Type B pancreatic cell (in vitro differentiated cells): ENCODE measurements at regions not wholly inside any gene's neighbourhood (a gene's known extent, or its start where the extent isn't known, plus 50 kb on each side); places are given as distances from the start of the nearest gene placed in this dataset.

ENCODE experiments used
- DNase-seq: peaks from one replicate; pipeline ENCODE4 v3.0.0; 2021; ENCODE audit warnings: mixed read lengths; ENCODE audit not compliant: unreplicated experiment; ENCODE audit errors: extremely low spot score
- H3K27ac Mint-ChIP-seq: 2 replicates; pipeline ENCODE4 v1.8.0; 2021; ENCODE audit warnings: mild to moderate bottlenecking, mixed read lengths
- H3K27me3 Mint-ChIP-seq: 2 replicates; pipeline ENCODE4 v1.8.0; 2021; ENCODE audit warnings: mixed read lengths
- H3K36me3 Mint-ChIP-seq: 2 replicates; pipeline ENCODE4 v1.8.0; 2021; ENCODE audit warnings: mixed read lengths
- H3K4me1 Mint-ChIP-seq: one replicate; pipeline ENCODE4 v1.8.0; 2021; ENCODE audit warnings: mixed read lengths; ENCODE audit not compliant: unreplicated experiment
- H3K4me3 Mint-ChIP-seq: 2 replicates; pipeline ENCODE4 v1.8.0; 2021; ENCODE audit warnings: mild to moderate bottlenecking, mixed read lengths
- H3K9me3 Mint-ChIP-seq: 2 replicates; pipeline ENCODE4 v1.8.0; 2021; ENCODE audit warnings: mixed read lengths
- TF ChIP-seq, protein P1 (sequence below): fragments of 200-600 bp; sonication (generic); conservative IDR thresholded peaks from 2 replicates; pipeline ENCODE4 v1.5.0; 2021; ENCODE audit warnings: antibody characterized with exemption, mild to moderate bottlenecking

DNA sequence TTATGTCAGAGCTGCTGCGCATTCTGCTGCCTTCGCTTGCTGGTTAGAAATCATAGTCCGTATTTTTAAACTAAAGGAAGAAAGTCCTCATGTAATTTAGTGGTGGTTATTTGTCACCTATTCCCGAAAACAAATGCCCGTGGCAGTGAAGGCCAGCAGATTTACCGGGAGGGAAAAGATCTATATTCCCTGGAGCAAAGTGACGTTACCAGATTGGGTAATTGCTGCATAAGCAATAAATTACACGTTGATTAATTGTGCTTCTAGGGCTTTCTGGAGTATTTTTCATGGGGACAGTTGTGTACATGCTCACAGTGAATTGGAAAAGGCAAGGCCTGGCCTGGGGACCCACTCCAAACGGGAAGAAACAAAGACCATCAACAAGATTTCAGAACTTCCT is 298.7 kb downstream of the NPHP4 start:
- H3K27me3 Mint-ChIP-seq: peaks cover 31% of the 10 kb centered on the region
- no peaks in the 10 kb centered on the region for H3K9me3 Mint-ChIP-seq
- TF ChIP-seq, protein P1, sequence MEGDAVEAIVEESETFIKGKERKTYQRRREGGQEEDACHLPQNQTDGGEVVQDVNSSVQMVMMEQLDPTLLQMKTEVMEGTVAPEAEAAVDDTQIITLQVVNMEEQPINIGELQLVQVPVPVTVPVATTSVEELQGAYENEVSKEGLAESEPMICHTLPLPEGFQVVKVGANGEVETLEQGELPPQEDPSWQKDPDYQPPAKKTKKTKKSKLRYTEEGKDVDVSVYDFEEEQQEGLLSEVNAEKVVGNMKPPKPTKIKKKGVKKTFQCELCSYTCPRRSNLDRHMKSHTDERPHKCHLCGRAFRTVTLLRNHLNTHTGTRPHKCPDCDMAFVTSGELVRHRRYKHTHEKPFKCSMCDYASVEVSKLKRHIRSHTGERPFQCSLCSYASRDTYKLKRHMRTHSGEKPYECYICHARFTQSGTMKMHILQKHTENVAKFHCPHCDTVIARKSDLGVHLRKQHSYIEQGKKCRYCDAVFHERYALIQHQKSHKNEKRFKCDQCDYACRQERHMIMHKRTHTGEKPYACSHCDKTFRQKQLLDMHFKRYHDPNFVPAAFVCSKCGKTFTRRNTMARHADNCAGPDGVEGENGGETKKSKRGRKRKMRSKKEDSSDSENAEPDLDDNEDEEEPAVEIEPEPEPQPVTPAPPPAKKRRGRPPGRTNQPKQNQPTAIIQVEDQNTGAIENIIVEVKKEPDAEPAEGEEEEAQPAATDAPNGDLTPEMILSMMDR: no peak
- no peak overlapping the region for H3K4me3 Mint-ChIP-seq
- H3K4me1 Mint-ChIP-seq: peaks cover 11% of the 10 kb centered on the region
- H3K36me3 Mint-ChIP-seq: no peaks in the 10 kb centered on the region
- H3K27ac Mint-ChIP-seq: no peak overlapping the region
- DNase-seq: no peak

DNA sequence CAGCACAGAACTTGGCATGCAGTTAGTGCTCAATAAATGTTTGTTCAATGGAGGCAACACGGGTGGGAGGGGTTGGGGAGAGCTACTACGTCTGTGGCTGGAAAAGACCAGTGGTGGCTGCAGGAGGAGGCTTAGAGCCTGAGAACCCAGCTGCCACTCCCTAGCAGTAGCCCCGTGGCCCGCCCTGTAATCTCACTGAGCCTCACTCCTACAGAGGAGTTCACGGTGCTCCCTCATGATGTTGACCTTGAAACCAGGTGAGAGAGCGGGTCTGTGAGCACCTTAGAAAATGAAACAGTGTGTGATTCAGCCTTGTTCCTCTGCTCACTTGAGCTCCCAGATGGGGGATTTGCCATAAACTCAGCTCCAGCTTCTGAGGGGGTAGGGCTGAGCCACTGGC is 299.6 kb downstream of the NPHP4 start:
- H3K36me3 Mint-ChIP-seq: no peaks in the 10 kb centered on the region

DNA sequence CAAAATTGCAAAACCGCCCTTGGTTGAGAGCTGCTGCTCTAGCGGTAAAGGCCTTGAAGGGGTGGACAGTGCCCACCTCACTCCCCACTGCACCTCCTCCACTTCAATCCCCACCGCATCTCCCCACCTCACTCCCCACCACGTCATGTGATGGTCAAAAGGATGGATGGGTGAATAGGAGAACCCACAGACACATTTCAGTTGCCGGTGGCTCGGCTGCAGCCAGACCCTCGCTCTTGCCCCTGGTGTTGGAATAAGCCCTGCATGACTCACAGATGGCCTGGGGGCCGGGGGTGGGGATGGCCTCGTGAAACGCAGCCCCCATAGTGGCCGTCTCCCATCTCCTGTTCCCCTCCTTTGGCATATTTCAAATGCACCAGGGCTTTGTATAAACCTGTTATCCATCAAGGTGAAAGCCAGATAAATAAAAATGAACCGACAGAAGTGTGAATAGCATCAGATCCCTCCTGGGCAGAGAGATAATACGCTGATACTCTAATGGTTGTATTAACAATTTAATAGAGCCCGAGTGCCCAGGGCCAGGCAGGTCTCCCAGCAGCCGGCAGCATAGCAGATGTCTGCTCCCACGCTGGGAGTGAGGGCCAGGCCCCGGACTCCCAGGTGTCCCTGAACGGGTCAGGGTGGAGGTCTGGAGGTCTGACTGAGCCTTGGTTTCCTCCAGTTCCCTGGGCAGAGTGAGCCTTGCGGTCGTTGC is 300.3 kb downstream of the NPHP4 start:
- Mint-ChIP-seq H3K9me3 (no peaks in the 10 kb centered on the region), H3K4me1 (peaks cover 14% of the 10 kb centered on the region), H3K4me3 (no peak overlapping the region), H3K36me3 (no peaks in the 10 kb centered on the region), H3K27ac (no peak overlapping the region), H3K27me3 (peaks cover 31% of the 10 kb centered on the region)
- TF ChIP-seq, protein P1: no peak
- no peak for DNase-seq

More for the DNA sequence above, 299.6 kb downstream of the NPHP4 start:
- TF ChIP-seq, protein P1: no peak
- no peak for DNase-seq
- Mint-ChIP-seq H3K4me3 (no peak overlapping the region), H3K4me1 (peaks cover 11% of the 10 kb centered on the region), H3K27me3 (peaks cover 31% of the 10 kb centered on the region), H3K9me3 (no peaks in the 10 kb centered on the region), H3K27ac (no peak overlapping the region)

DNA sequence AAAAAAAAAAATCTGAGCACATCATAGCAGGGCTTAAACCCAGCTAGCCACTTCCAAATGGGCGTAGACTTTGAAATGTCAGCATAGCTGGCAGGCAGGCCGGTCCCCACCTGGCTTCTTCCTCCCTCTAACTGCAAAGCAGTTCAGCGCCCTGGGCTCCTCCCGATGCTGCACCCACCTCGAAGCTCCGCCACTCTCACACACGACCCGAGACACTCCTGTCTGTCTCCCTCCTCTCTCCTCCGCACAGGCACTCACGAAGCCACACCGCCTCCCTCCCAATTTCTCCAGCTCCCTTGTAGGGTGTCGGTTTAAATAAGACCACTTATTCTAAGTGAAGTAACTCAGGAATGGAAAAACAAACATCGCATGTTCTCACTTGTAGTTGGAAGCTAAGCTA is 301.3 kb downstream of the NPHP4 start:
- H3K9me3 Mint-ChIP-seq: no peaks in the 10 kb centered on the region
- H3K27ac Mint-ChIP-seq: no peak overlapping the region
- H3K4me3 Mint-ChIP-seq: no peak overlapping the region
- TF ChIP-seq, protein P1: no peak
- peaks cover 16% of the 10 kb centered on the region for H3K4me1 Mint-ChIP-seq
- no peaks in the 10 kb centered on the region for H3K36me3 Mint-ChIP-seq
- H3K27me3 Mint-ChIP-seq: peaks cover 27% of the 10 kb centered on the region
- DNase-seq: no peak

DNA sequence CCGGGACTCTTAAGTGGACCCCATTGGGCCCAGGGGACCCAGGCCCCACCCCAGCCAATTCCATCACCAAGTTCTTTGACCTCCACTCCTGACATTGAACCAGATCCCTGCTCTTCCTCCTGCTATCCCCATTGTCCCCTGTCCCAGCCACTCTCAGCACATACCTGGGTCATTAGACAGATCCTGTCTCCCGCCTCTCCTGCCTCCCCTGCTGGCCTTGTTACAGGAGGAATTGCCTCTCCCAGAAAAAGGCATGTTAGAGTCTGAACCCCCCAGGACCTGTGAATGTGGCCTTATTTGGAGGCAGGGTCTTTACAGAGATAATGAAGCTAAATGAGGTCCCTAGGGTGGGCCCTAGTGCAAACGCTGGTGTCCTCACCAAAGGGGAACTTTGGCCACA is 301.9 kb downstream of the NPHP4 start:
- DNase-seq: no peak
- Mint-ChIP-seq H3K9me3 (no peaks in the 10 kb centered on the region), H3K4me3 (no peak overlapping the region), H3K27ac (no peak overlapping the region), H3K4me1 (peaks cover 16% of the 10 kb centered on the region), H3K27me3 (peaks cover 21% of the 10 kb centered on the region), H3K36me3 (no peaks in the 10 kb centered on the region)
- TF ChIP-seq, protein P1: no peak
